GM18520 (cell line): ENCODE measurements at regions not wholly inside any gene's neighbourhood (a gene's known extent, or its start where the extent isn't known, plus 50 kb on each side); places are given as distances from the start of the nearest gene placed in this dataset.
"Not testable (repeated sequence)": the region's sequence is repeated elsewhere in the genome, so short reads cannot be mapped to it uniquely, and the experiment has no call there.

Source experiments
- ATAC-seq: cut with Tn5 transposase; IDR thresholded peaks from one replicate; pipeline ENCODE4 v1.9.1; 2021; ENCODE audit not compliant: unreplicated experiment

- not testable (repeated sequence) for ATAC-seq
Measured at GRCh38 chr9:42568942-42569556, 385.6 kb downstream of the SPATA31A6 start.

DNA sequence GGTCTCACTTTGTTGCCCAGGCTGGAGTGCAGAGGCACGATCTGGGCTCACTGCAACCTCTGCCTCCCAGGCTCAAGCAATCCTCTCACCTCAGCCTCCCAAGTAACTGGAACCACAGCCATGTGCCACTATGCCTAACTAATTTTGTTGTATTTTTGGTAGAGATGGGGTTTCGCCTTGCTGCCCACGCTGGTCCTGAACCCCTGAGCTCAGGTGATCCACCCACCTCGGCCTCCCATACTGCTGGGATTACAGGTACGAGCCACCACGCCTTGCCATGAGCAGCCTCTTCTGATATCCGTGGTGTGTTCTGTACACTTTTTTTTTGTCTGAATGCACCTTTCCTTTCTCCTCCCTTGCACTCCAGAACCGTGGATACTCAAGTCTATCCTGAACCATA is 394.4 kb downstream of the SPATA31A6 start:
- not testable (repeated sequence) for ATAC-seq
